Mesenchymal stem cell (in vitro differentiated cells and primary cell): ENCODE measurements at regions not wholly inside any gene's neighbourhood (a gene's known extent, or its start where the extent isn't known, plus 50 kb on each side); places are given as distances from the start of the nearest gene placed in this dataset.

Experiments
- DNase-seq: peaks from one replicate; pipeline ENCODE4 v3.0.0-alpha.2; 2013
- H2AFZ ChIP-seq: one replicate; pipeline ENCODE4 v1.6.1; 2013; ENCODE audit warnings: low read depth, mild to moderate bottlenecking, control low read depth, inconsistent platforms, low read length, moderate library complexity
- H2AK5ac ChIP-seq: 2 replicates; pipeline ENCODE4 v1.6.1; 2013; ENCODE audit warnings: low read length, moderate library complexity, mild to moderate bottlenecking, inconsistent platforms; ENCODE audit not compliant: severe bottlenecking
- H2BK120ac ChIP-seq: one replicate; pipeline ENCODE4 v1.6.1; 2013; ENCODE audit warnings: low read depth, mild to moderate bottlenecking, inconsistent platforms, low read length, moderate library complexity
- H2BK12ac ChIP-seq, 2 experiments: one replicate each; pipeline ENCODE4 v1.6.1; 2013; ENCODE audit warnings: inconsistent platforms in 2 of 2, low read length in 2 of 2, mild to moderate bottlenecking in 2 of 2, moderate library complexity in 2 of 2, control low read depth in 1 of 2
- H2BK15ac ChIP-seq: one replicate; pipeline ENCODE4 v1.6.1; 2013; ENCODE audit warnings: mild to moderate bottlenecking, low read depth, inconsistent platforms; ENCODE audit not compliant: poor library complexity, severe bottlenecking
- H2BK5ac ChIP-seq: 2 replicates; pipeline ENCODE4 v1.6.1; 2013; ENCODE audit warnings: low read depth, mild to moderate bottlenecking, low read length, control low read depth, inconsistent platforms; ENCODE audit not compliant: poor library complexity, severe bottlenecking
- H3K14ac ChIP-seq, 2 experiments: one replicate each; pipeline ENCODE4 v1.6.1; 2013; ENCODE audit warnings: inconsistent platforms in 2 of 2, low read length in 2 of 2, control low read depth in 1 of 2, mild to moderate bottlenecking in 1 of 2, moderate library complexity in 1 of 2
- H3K18ac ChIP-seq, 2 experiments: one replicate each; pipeline ENCODE4 v1.6.1; 2013; ENCODE audit warnings: inconsistent platforms in 2 of 2, low read length in 2 of 2, control low read depth in 1 of 2, low read depth in 1 of 2, mild to moderate bottlenecking in 1 of 2
- H3K23ac ChIP-seq, 2 experiments: one replicate each; pipeline ENCODE4 v1.6.1; 2013; ENCODE audit warnings: inconsistent platforms in 2 of 2, low read length in 2 of 2, mild to moderate bottlenecking in 2 of 2, moderate library complexity in 2 of 2, control low read depth in 1 of 2
- H3K27ac ChIP-seq: 2 replicates; pipeline ENCODE4 v1.5.1; 2013; ENCODE audit warnings: mild to moderate bottlenecking, moderate library complexity, low read length, control low read depth, inconsistent platforms; ENCODE audit not compliant: poor library complexity, severe bottlenecking
- H3K27me3 ChIP-seq, 2 experiments: 2 replicates each; pipeline versions ENCODE4 v1.6.1 to v1.7.0; 2013; ENCODE audit warnings: low read length in 2 of 2, mild to moderate bottlenecking in 2 of 2, moderate library complexity in 2 of 2, control low read depth in 1 of 2, inconsistent platforms in 1 of 2; ENCODE audit not compliant: control insufficient read depth in 1 of 2, insufficient read depth in 1 of 2
- H3K36me3 ChIP-seq, 2 experiments: 2 replicates each; pipeline versions ENCODE4 v1.6.1 to v1.7.0; 2013; ENCODE audit warnings: low read length in 2 of 2, control low read depth in 1 of 2, inconsistent platforms in 1 of 2, low read depth in 1 of 2, mild to moderate bottlenecking in 1 of 2; ENCODE audit not compliant: insufficient read depth in 2 of 2, control insufficient read depth in 1 of 2
- H3K4ac ChIP-seq, 2 experiments: one replicate each; pipeline ENCODE4 v1.6.1; 2013; ENCODE audit warnings: inconsistent platforms in 2 of 2, low read length in 2 of 2, mild to moderate bottlenecking in 2 of 2, moderate library complexity in 2 of 2, control low read depth in 1 of 2, low read depth in 1 of 2
- H3K4me1 ChIP-seq: 2 replicates; pipeline ENCODE4 v1.6.1; 2013; ENCODE audit warnings: low read depth, low read length, control low read depth; ENCODE audit not compliant: control insufficient read depth, insufficient read depth
- H3K4me2 ChIP-seq: 2 replicates; pipeline ENCODE4 v1.6.1; 2013; ENCODE audit warnings: low read length, mild to moderate bottlenecking, inconsistent platforms; ENCODE audit not compliant: poor library complexity, severe bottlenecking
- H3K4me3 ChIP-seq, 2 experiments: 2 replicates each; pipeline versions ENCODE4 v1.5.1 to v1.7.0; 2013; ENCODE audit warnings: low read length in 2 of 2, mild to moderate bottlenecking in 2 of 2, control low read depth in 1 of 2, low read depth in 1 of 2; ENCODE audit not compliant: insufficient read depth in 1 of 2
- H3K79me1 ChIP-seq: replicated peaks from 2 replicates; pipeline ENCODE4 v1.6.1; 2013; ENCODE audit warnings: mild to moderate bottlenecking, control low read depth, low read length, inconsistent platforms; ENCODE audit not compliant: poor library complexity, severe bottlenecking
- H3K9ac ChIP-seq: 2 replicates; pipeline ENCODE4 v1.7.0; 2013; ENCODE audit warnings: mild to moderate bottlenecking, low read length, moderate library complexity
- H3K9me3 ChIP-seq: 2 replicates; pipeline ENCODE4 v1.7.0; 2013; ENCODE audit warnings: mild to moderate bottlenecking, low read length; ENCODE audit not compliant: control insufficient read depth
- H4K8ac ChIP-seq: one replicate; pipeline ENCODE4 v1.6.1; 2013; ENCODE audit warnings: inconsistent platforms, mild to moderate bottlenecking, low read length, moderate library complexity
- H4K91ac ChIP-seq: one replicate; pipeline ENCODE4 v1.6.1; 2013; ENCODE audit warnings: mild to moderate bottlenecking, low read length, inconsistent platforms
- WGBS: methylation state at CpG from one replicate; pipeline ENCODE4 v1.1.7; 2013; ENCODE audit warnings: mixed read lengths; 5-methylcytosine and 5-hydroxymethylcytosine counted together

- Histone ChIP-seq H3K79me1 (no peaks in the 10 kb centered on the region), H4K91ac (no peak overlapping the region), H2BK120ac (no peak overlapping the region), H3K4me3 (no peak overlapping the region), H3K18ac (no peak overlapping the region), H3K9me3 (no peaks in the 10 kb centered on the region), H2AK5ac (no peak overlapping the region), H3K4me2 (no peak overlapping the region), H4K8ac (no peak overlapping the region), H3K14ac (no peak overlapping the region), H2BK12ac (no peak overlapping the region), H3K27ac (no peak overlapping the region), H2AFZ (no peak overlapping the region), H3K4ac (no peak overlapping the region), H2BK15ac (no peak overlapping the region), H3K4me1 (no peaks in the 10 kb centered on the region), H3K23ac (no peak overlapping the region), H3K36me3 (no peaks in the 10 kb centered on the region), H3K9ac (no peak overlapping the region), H2BK5ac (no peak overlapping the region), H3K27me3 (no peaks in the 10 kb centered on the region)
- no peak for DNase-seq
- WGBS = 92% methylated on average over 7 of the region's 8 CpGs
These were observed 111.9 kb upstream of the ERCC4 start for GRCh38 chr16:13808102-13808501.

GRCh38 chr16:13809765-13810164, 110.2 kb upstream of the ERCC4 start:
- Histone ChIP-seq H2AFZ (no peak overlapping the region), H3K4me1 (no peaks in the 10 kb centered on the region), H3K14ac (no peak overlapping the region), H3K79me1 (no peaks in the 10 kb centered on the region), H3K4me3 (no peak overlapping the region), H3K4ac (no peak overlapping the region), H3K9me3 (no peaks in the 10 kb centered on the region), H3K27ac (no peak overlapping the region), H3K18ac (no peak overlapping the region), H3K4me2 (no peak overlapping the region), H2AK5ac (no peak overlapping the region), H4K91ac (no peak overlapping the region), H2BK5ac (no peak overlapping the region), H2BK15ac (no peak overlapping the region), H3K36me3 (no peaks in the 10 kb centered on the region), H4K8ac (no peak overlapping the region), H2BK12ac (no peak overlapping the region), H3K23ac (no peak overlapping the region), H2BK120ac (no peak overlapping the region), H3K27me3 (no peaks in the 10 kb centered on the region), H3K9ac (no peak overlapping the region)
- DNase-seq = no peak

GRCh38 chr16:13811834-13812233, 108.1 kb upstream of the ERCC4 start:
- Histone ChIP-seq H3K79me1 (no peaks in the 10 kb centered on the region), H3K14ac (no peak overlapping the region), H3K27me3 (no peaks in the 10 kb centered on the region), H2BK12ac (no peak overlapping the region), H3K4me2 (no peak overlapping the region), H3K9me3 (no peaks in the 10 kb centered on the region), H2BK120ac (no peak overlapping the region), H4K91ac (no peak overlapping the region), H2AFZ (no peak overlapping the region), H2BK5ac (no peak overlapping the region), H3K23ac (no peak overlapping the region), H3K36me3 (no peaks in the 10 kb centered on the region), H4K8ac (no peak overlapping the region), H3K4me1 (no peaks in the 10 kb centered on the region), H3K4ac (no peak overlapping the region), H3K9ac (no peak overlapping the region), H2BK15ac (no peak overlapping the region), H2AK5ac (no peak overlapping the region), H3K4me3 (no peak overlapping the region), H3K27ac (no peak overlapping the region), H3K18ac (no peak overlapping the region)
- WGBS = 96% methylated on average over 2 of the region's 3 CpGs
- DNase-seq = no peak

- Histone ChIP-seq H4K91ac (no peak overlapping the region), H3K36me3 (no peaks in the 10 kb centered on the region), H3K9me3 (no peaks in the 10 kb centered on the region), H3K18ac (no peak overlapping the region), H2BK15ac (no peak overlapping the region), H2BK5ac (no peak overlapping the region), H4K8ac (no peak overlapping the region), H3K27ac (no peak overlapping the region), H3K4me2 (no peak overlapping the region), H2BK12ac (no peak overlapping the region), H3K27me3 (no peaks in the 10 kb centered on the region), H3K9ac (no peak overlapping the region), H3K4me3 (no peak overlapping the region), H3K14ac (no peak overlapping the region), H2AFZ (no peak overlapping the region), H2AK5ac (no peak overlapping the region), H3K79me1 (no peaks in the 10 kb centered on the region), H3K4ac (no peak overlapping the region), H3K23ac (no peak overlapping the region), H2BK120ac (no peak overlapping the region), H3K4me1 (no peaks in the 10 kb centered on the region)
- no peak for DNase-seq
These were observed 103.3 kb upstream of the ERCC4 start for GRCh38 chr16:13816701-13817100.
